GM12892 (cell line): ENCODE measurements at regions not wholly inside any gene's neighbourhood (a gene's known extent, or its start where the extent isn't known, plus 50 kb on each side); places are given as distances from the start of the nearest gene placed in this dataset.
"Not testable (repeated sequence)": the region's sequence is repeated elsewhere in the genome, so short reads cannot be mapped to it uniquely, and the experiment has no call there.

Experiments used
- POLR2A ChIP-seq: IDR thresholded peaks from 2 replicates; pipeline ENCODE4 v1.6.1; 2011; ENCODE audit warnings: low read depth, low read length, control low read depth
- TAF1 ChIP-seq: IDR thresholded peaks from 2 replicates; pipeline ENCODE4 v1.6.1; 2011; ENCODE audit warnings: low read depth, mild to moderate bottlenecking, control low read depth, low read length, borderline replicate concordance

DNA sequence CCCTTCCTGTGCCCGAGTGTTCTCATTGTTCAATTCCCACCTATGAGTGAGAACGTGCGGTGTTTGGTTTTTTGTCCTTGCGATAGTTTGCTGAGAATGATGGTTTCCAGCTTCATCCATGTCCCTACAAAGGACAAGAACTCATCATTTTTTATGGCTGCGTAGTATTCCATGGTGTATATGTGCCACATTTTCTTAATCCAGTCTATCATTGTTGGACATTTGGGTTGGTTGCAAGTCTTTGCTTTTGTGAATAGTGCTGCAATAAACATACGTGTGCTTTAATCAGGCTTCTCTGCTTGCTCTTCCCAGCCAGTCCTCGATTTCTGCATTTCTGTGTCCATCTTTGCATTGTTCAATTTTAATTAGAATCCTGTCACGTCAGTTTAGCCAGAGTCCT is 75.4 kb upstream of the DTNBP1 start:
- not testable (repeated sequence) for TF ChIP-seq POLR2A, TAF1
